RWPE1 (cell line): ENCODE measurements at regions not wholly inside any gene's neighbourhood (a gene's known extent, or its start where the extent isn't known, plus 50 kb on each side); places are given as distances from the start of the nearest gene placed in this dataset.

Experiments
- CTCF ChIA-PET: fragments of 350-600 bp; sonication (Branson Sonifier 250); formaldehyde crosslinking; extraction: SDS; loops from one replicate; lab custom pipeline; 2021; lab: Yijun Ruan, JAX
- POLR2A ChIA-PET: fragments of 400-600 bp; formaldehyde crosslinking; extraction: SDS; loops from one replicate; lab custom pipeline; 2020; ENCODE audit warnings: antibody characterized with exemption; ENCODE audit not compliant: low non-redundant PET; lab: Yijun Ruan, JAX
- DNase-seq: peaks from one replicate; pipeline ENCODE4 v3.0.0; 2012; ENCODE audit warnings: low spot score
- H3K27ac ChIP-seq: fragments of 450-650 bp; 2 replicates; pipeline ENCODE4 v1.5.1; 2017
- CTCF ChIP-seq: fragments of 450-650 bp; conservative IDR thresholded peaks from 2 replicates; pipeline ENCODE4 v1.5.1; 2017; ENCODE audit warnings: low read depth, mild to moderate bottlenecking

- ChIA-PET CTCF (no interaction called here), POLR2A (no interaction called here)
- H3K27ac ChIP-seq, result no peak overlapping the region
- TF ChIP-seq CTCF, result no peak
- no peak for DNase-seq
Observed at GRCh38 chr7:94252124-94252523, 142.6 kb upstream of the COL1A2 start.

DNA sequence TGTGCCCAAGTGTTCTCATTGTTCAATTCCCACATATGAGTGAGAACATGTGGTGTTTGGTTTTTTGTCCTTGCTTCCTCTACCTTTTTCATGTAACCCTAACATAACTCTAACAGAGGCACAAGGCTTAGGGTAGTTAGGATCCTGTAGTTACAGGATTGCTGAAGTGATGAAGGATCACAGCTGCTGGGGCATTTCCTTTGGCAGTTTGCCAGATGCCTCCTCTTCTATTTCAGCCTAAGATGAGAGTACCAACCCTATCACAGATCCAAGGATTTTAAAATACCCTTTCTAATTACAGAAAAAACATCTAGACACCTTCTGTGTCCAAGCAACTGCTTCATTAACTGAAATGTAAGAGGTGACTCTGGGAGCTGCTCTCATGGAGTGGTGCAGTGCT, 141.7 kb upstream of the COL1A2 start:
- CTCF ChIA-PET, result no interaction called here
- H3K27ac ChIP-seq, result no peak overlapping the region
- POLR2A ChIA-PET, result no interaction called here
- no peak for DNase-seq
- no peak for TF ChIP-seq CTCF

- H3K27ac ChIP-seq, result no peak overlapping the region
- ChIA-PET CTCF (no interaction called here), POLR2A (no interaction called here)
- no peak for DNase-seq
- TF ChIP-seq CTCF, result no peak
Observed at GRCh38 chr7:94253686-94254085, 141.0 kb upstream of the COL1A2 start.

DNA sequence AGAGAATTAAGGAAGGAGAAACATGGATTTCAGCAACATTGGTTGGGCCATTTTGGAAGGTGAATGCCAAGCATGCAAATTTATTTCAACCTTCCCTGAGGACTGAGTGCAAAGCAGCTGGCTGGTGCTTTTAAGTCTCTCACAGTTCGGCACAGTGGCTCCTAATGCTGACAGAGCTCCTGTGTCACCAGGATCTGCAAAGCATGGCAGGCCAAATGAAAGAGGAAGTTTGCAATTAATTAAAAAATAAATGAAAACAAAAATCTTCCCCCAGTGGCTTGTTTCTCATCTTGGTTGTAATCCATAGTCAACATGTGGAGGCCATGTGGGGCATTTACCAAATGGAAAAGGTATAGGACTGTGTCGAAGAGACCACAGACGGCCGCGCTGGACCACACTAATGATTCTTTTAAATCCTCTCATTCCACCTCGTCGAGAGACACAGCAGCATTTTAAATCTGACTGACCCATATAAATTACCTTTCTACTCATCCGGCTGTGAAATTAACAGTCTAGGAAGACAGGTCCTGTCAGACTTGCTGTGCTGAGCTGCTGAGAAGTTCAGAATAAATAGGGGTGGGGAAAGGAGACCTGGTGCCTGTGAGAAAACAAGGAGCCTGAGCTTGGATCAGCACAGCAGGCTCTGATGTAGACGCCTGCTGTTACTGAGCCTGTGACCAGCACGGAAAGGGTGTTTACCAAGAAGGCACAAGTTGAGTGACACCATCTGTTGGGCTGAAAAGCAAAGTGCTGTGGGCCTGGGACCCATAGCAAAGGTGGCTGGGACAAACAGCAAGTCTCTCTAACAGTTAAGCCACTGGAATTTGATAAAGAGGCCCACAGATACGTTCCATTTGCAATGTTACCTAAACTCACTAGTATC, 136.0 kb upstream of the COL1A2 start:
- H3K27ac ChIP-seq, result no peak overlapping the region
- ChIA-PET POLR2A (no interaction called here), CTCF (no interaction called here)
- no peak for TF ChIP-seq CTCF
- DNase-seq, result no peak

GRCh38 chr7:94261067-94261466, 133.6 kb upstream of the COL1A2 start:
- no peak overlapping the region for H3K27ac ChIP-seq
- DNase-seq, result no peak
- no peak for TF ChIP-seq CTCF

GRCh38 chr7:94264756-94265155, 129.9 kb upstream of the COL1A2 start:
- TF ChIP-seq CTCF, result no peak
- no peak overlapping the region for H3K27ac ChIP-seq
- CTCF ChIA-PET, result interaction anchor here (0.7 kb wide), 1 partner anchor 171 kb away, joined by 3 read pairs; no protein-coding TSS in a partner anchor
- DNase-seq, result no peak
- POLR2A ChIA-PET, result no interaction called here

More at GRCh38 chr7:94261067-94261466, 133.6 kb upstream of the COL1A2 start:
- ChIA-PET CTCF (no interaction called here), POLR2A (no interaction called here)
